ENCODE measurements at regions not wholly inside any gene's neighbourhood (a gene's known extent, or its start where the extent isn't known, plus 50 kb on each side); places are given as distances from the start of the nearest gene placed in this dataset.

- H3K4me3 ChIP-seq (replicated peaks in 1 of 3): no peak overlapping the region
- intact Hi-C loops (cut with DNase I): no loop called here
- no peaks in the 10 kb centered on the region for H3K9me3 ChIP-seq
- no peak overlapping the region for H3K27ac ChIP-seq
- no peaks in the 10 kb centered on the region for H3K4me1 ChIP-seq
- H3K36me3 ChIP-seq: no peaks in the 10 kb centered on the region
- TF ChIP-seq POLR2A (IDR thresholded peaks at IDR 0.05): no peak
- TF ChIP-seq, protein P1, sequence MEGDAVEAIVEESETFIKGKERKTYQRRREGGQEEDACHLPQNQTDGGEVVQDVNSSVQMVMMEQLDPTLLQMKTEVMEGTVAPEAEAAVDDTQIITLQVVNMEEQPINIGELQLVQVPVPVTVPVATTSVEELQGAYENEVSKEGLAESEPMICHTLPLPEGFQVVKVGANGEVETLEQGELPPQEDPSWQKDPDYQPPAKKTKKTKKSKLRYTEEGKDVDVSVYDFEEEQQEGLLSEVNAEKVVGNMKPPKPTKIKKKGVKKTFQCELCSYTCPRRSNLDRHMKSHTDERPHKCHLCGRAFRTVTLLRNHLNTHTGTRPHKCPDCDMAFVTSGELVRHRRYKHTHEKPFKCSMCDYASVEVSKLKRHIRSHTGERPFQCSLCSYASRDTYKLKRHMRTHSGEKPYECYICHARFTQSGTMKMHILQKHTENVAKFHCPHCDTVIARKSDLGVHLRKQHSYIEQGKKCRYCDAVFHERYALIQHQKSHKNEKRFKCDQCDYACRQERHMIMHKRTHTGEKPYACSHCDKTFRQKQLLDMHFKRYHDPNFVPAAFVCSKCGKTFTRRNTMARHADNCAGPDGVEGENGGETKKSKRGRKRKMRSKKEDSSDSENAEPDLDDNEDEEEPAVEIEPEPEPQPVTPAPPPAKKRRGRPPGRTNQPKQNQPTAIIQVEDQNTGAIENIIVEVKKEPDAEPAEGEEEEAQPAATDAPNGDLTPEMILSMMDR (IDR thresholded peaks at IDR 0.05): no peak
- no peaks in the 10 kb centered on the region for H3K27me3 ChIP-seq
- 95% methylated on average over 5 of the region's 5 CpGs for WGBS, 2 donors
- DNase-seq: no peak
Observed at GRCh38 chr7:81201188-81201587, 282.3 kb upstream of the SEMA3C start.

- no peak overlapping the region for H3K27ac ChIP-seq
- no peak overlapping the region for H3K4me3 ChIP-seq (replicated peaks in 1 of 3)
- H3K9me3 ChIP-seq: no peaks in the 10 kb centered on the region
- no peaks in the 10 kb centered on the region for H3K27me3 ChIP-seq
- DNase-seq: no peak
- no peaks in the 10 kb centered on the region for H3K4me1 ChIP-seq
- TF ChIP-seq POLR2A (IDR thresholded peaks at IDR 0.05): no peak
- TF ChIP-seq, protein P1 (IDR thresholded peaks at IDR 0.05): no peak
- 56 to 75% methylated on average over 1 of the region's 1 CpG for WGBS, 2 donors
- intact Hi-C loops (cut with DNase I): no loop called here
- no peaks in the 10 kb centered on the region for H3K36me3 ChIP-seq
Observed at GRCh38 chr7:81198766-81199165, 279.9 kb upstream of the SEMA3C start.

GRCh38 chr7:81197266-81197665, 278.4 kb upstream of the SEMA3C start:
- no peak for DNase-seq
- Histone ChIP-seq H3K36me3 (no peaks in the 10 kb centered on the region), H3K27ac (no peak overlapping the region), H3K4me1 (no peaks in the 10 kb centered on the region), H3K9me3 (no peaks in the 10 kb centered on the region), H3K4me3 (replicated peaks in 1 of 3) (no peak overlapping the region), H3K27me3 (no peaks in the 10 kb centered on the region)
- 84 to 89% methylated on average over 2 of the region's 2 CpGs for WGBS, 2 donors
- intact Hi-C loops (cut with DNase I): no loop called here
- TF ChIP-seq POLR2A (IDR thresholded peaks at IDR 0.05): no peak
- TF ChIP-seq, protein P1 (IDR thresholded peaks at IDR 0.05): no peak

DNA sequence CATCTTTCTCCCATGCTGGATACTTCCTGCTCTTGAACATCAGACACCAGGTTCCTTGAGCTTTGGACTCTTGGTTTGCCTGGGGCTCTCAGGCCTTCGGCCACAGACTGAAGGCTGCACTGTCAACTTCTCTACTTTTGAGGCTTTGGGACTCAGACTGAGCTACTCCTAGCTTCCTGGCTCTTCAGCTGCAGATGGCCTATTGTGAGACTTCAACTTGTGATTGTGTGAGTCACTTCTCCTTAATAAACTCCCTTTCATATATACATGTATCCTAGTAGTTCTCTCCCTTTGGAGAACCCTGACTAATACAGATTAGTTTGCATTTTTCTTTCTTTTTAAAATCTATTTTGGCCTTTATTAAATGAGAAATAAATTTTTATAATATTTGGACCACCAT, 276.2 kb upstream of the SEMA3C start:
- WGBS, 2 donors: 100% methylated on average over 1 of the region's 1 CpG

GRCh38 chr7:81190997-81191768, 272.3 kb upstream of the SEMA3C start:
- 75 to 84% methylated on average over 3 of the region's 3 CpGs for WGBS, 2 donors
- H3K27ac ChIP-seq: no peak overlapping the region

More for the DNA sequence above, 276.2 kb upstream of the SEMA3C start:
- H3K9me3 ChIP-seq: no peaks in the 10 kb centered on the region
- H3K4me3 ChIP-seq (replicated peaks in 1 of 3): no peak overlapping the region
- intact Hi-C loops (cut with DNase I): no loop called here
- no peak for TF ChIP-seq POLR2A (IDR thresholded peaks at IDR 0.05)
- TF ChIP-seq, protein P1 (IDR thresholded peaks at IDR 0.05): no peak
- H3K4me1 ChIP-seq: no peaks in the 10 kb centered on the region
- DNase-seq: no peak
- H3K27ac ChIP-seq: no peak overlapping the region
- no peaks in the 10 kb centered on the region for H3K36me3 ChIP-seq
- H3K27me3 ChIP-seq: no peaks in the 10 kb centered on the region

More at GRCh38 chr7:81190997-81191768, 272.3 kb upstream of the SEMA3C start:
- Histone ChIP-seq H3K4me3 (replicated peaks in 1 of 3) (no peak overlapping the region), H3K36me3 (no peaks in the 10 kb centered on the region), H3K9me3 (no peaks in the 10 kb centered on the region), H3K4me1 (no peaks in the 10 kb centered on the region), H3K27me3 (no peaks in the 10 kb centered on the region)
- TF ChIP-seq, protein P1 (IDR thresholded peaks at IDR 0.05): no peak
- no peak for TF ChIP-seq POLR2A (IDR thresholded peaks at IDR 0.05)
- intact Hi-C loops (cut with DNase I): no loop called here
- no peak for DNase-seq

All from thyroid gland (tissue), 4 donors.